Trophoblast cell (in vitro differentiated cells and primary cell): ENCODE measurements at regions not wholly inside any gene's neighbourhood (a gene's known extent, or its start where the extent isn't known, plus 50 kb on each side); places are given as distances from the start of the nearest gene placed in this dataset.
A peak's percentile ranks its signal among the peaks of the same experiment; 100 is the strongest.

ENCODE experiments used
- DNase-seq, 2 donors: peaks; one replicate each; pipeline ENCODE4 v3.0.0-alpha.2; 2016
- H2AFZ ChIP-seq: 2 replicates; pipeline ENCODE4 v1.6.1; 2013; ENCODE audit warnings: low read length, moderate library complexity, mild to moderate bottlenecking; ENCODE audit not compliant: insufficient read depth, poor library complexity
- H2AK5ac ChIP-seq: 2 replicates; pipeline ENCODE4 v1.6.1; 2013; ENCODE audit warnings: mild to moderate bottlenecking, low read length
- H2BK120ac ChIP-seq: 2 replicates; pipeline ENCODE4 v1.6.1; 2013; ENCODE audit warnings: low read length, mild to moderate bottlenecking, moderate library complexity; ENCODE audit not compliant: insufficient read depth, poor library complexity
- H2BK12ac ChIP-seq: 2 replicates; pipeline ENCODE4 v1.6.1; 2013; ENCODE audit warnings: mild to moderate bottlenecking, low read length, moderate library complexity
- H2BK5ac ChIP-seq: 2 replicates; pipeline ENCODE4 v1.6.1; 2013; ENCODE audit warnings: low read length, low read depth, moderate library complexity, mild to moderate bottlenecking; ENCODE audit not compliant: poor library complexity
- H3K14ac ChIP-seq: 2 replicates; pipeline ENCODE4 v1.6.1; 2013; ENCODE audit warnings: mild to moderate bottlenecking, low read length
- H3K18ac ChIP-seq: 2 replicates; pipeline ENCODE4 v1.6.1; 2013; ENCODE audit warnings: mild to moderate bottlenecking, low read length
- H3K23ac ChIP-seq: 2 replicates; pipeline ENCODE4 v1.6.1; 2013; ENCODE audit warnings: low read length
- H3K27ac ChIP-seq: 2 replicates; pipeline ENCODE4 v1.5.1; 2013; ENCODE audit warnings: low read depth, mild to moderate bottlenecking, inconsistent platforms, low read length, moderate library complexity
- H3K27me3 ChIP-seq: 2 replicates; pipeline ENCODE4 v1.6.1; 2013; ENCODE audit warnings: inconsistent platforms, mild to moderate bottlenecking, low read length, moderate library complexity; ENCODE audit not compliant: insufficient read depth
- H3K36me3 ChIP-seq, 2 experiments: 1 replicate in 1 of 2; 2 replicates in 1 of 2; pipeline ENCODE4 v1.6.1; 2013; ENCODE audit warnings: low read length in 2 of 2, mild to moderate bottlenecking in 2 of 2, moderate library complexity in 1 of 2; ENCODE audit not compliant: insufficient read depth in 2 of 2, control insufficient read depth in 1 of 2
- H3K4ac ChIP-seq: 2 replicates; pipeline ENCODE4 v1.6.1; 2013; ENCODE audit warnings: low read depth, mild to moderate bottlenecking, low read length, moderate library complexity
- H3K4me1 ChIP-seq, 2 experiments: 1 replicate in 1 of 2; 2 replicates in 1 of 2; pipeline ENCODE4 v1.6.1; 2013; ENCODE audit warnings: low read length in 2 of 2, mild to moderate bottlenecking in 2 of 2, moderate library complexity in 1 of 2; ENCODE audit not compliant: insufficient read depth in 2 of 2, control insufficient read depth in 1 of 2
- H3K4me2 ChIP-seq: 2 replicates; pipeline ENCODE4 v1.6.1; 2013; ENCODE audit warnings: inconsistent platforms, mild to moderate bottlenecking, low read length, moderate library complexity
- H3K4me3 ChIP-seq: 2 replicates; pipeline ENCODE4 v1.5.1; 2013; ENCODE audit warnings: mild to moderate bottlenecking, low read depth, low read length, inconsistent platforms
- H3K79me1 ChIP-seq: one replicate; pipeline ENCODE4 v1.6.1; 2013; ENCODE audit warnings: low read length
- H3K79me2 ChIP-seq: 2 replicates; pipeline ENCODE4 v1.6.1; 2013; ENCODE audit warnings: low read length, mild to moderate bottlenecking; ENCODE audit not compliant: control insufficient read depth, insufficient read depth, poor library complexity
- H3K9ac ChIP-seq: 2 replicates; pipeline ENCODE4 v1.6.1; 2013; ENCODE audit warnings: mild to moderate bottlenecking, low read length
- H3K9me3 ChIP-seq: 2 replicates; pipeline ENCODE4 v1.6.1; 2013; ENCODE audit warnings: low read depth, mild to moderate bottlenecking, control low read depth, inconsistent platforms, low read length; ENCODE audit not compliant: insufficient read depth
- H4K12ac ChIP-seq: 2 replicates; pipeline ENCODE4 v1.6.1; 2013; ENCODE audit warnings: low read depth, mild to moderate bottlenecking, low read length, moderate library complexity
- H4K8ac ChIP-seq: 2 replicates; pipeline ENCODE4 v1.6.1; 2013; ENCODE audit warnings: low read depth, mild to moderate bottlenecking, low read length, moderate library complexity
- H4K91ac ChIP-seq: one replicate; pipeline ENCODE4 v1.6.1; 2013; ENCODE audit warnings: low read depth, mild to moderate bottlenecking, low read length, moderate library complexity
- WGBS: extraction: QIAGEN DNeasy Blood & Tissue Kit; methylation state at CpG from one replicate; pipeline ENCODE4 v1.1.7; 2013; ENCODE audit warnings: missing lambda C conversion rate; ENCODE audit not compliant: insufficient read length, insufficient coverage; ENCODE audit errors: extremely low coverage; 5-methylcytosine and 5-hydroxymethylcytosine counted together

- Histone ChIP-seq H2AFZ (no peak overlapping the region), H3K4me1 (no peaks in the 10 kb centered on the region), H3K4me3 (no peak overlapping the region), H3K9me3 (peaks cover 4% of the 10 kb centered on the region), H3K23ac (no peak overlapping the region), H4K91ac (no peak overlapping the region), H3K27me3 (no peaks in the 10 kb centered on the region), H3K36me3 (peaks cover 0 to 3% of the 10 kb centered on the region in 2 experiments), H2BK5ac (no peak overlapping the region), H2BK12ac (no peak overlapping the region), H3K14ac (no peak overlapping the region), H3K79me2 (no peaks in the 10 kb centered on the region), H4K8ac (no peak overlapping the region), H3K9ac (no peak overlapping the region), H2AK5ac (no peak overlapping the region), H3K4me2 (no peak overlapping the region), H3K4ac (no peak overlapping the region), H3K79me1 (no peaks in the 10 kb centered on the region), H3K18ac (no peak overlapping the region), H4K12ac (no peak overlapping the region), H3K27ac (no peak overlapping the region), H2BK120ac (no peak overlapping the region)
- WGBS = no CpG with 5 or more reads among the region's 1 CpG
- DNase-seq = no peak
Observed at GRCh38 chr3:111368056-111368455, 173.9 kb upstream of the CD96 start.

- Histone ChIP-seq H2BK5ac (no peak overlapping the region), H4K91ac (no peak overlapping the region), H3K36me3 (peaks cover 0 to 3% of the 10 kb centered on the region in 2 experiments), H3K4me1 (no peaks in the 10 kb centered on the region), H3K4me2 (no peak overlapping the region), H3K18ac (no peak overlapping the region), H3K79me2 (no peaks in the 10 kb centered on the region), H3K23ac (no peak overlapping the region), H3K79me1 (no peaks in the 10 kb centered on the region), H3K27ac (no peak overlapping the region), H2AFZ (no peak overlapping the region), H4K12ac (no peak overlapping the region), H3K9ac (no peak overlapping the region), H3K4me3 (no peak overlapping the region), H2BK12ac (no peak overlapping the region), H3K4ac (no peak overlapping the region), H2AK5ac (no peak overlapping the region), H2BK120ac (no peak overlapping the region), H4K8ac (no peak overlapping the region), H3K14ac (no peak overlapping the region), H3K9me3 (peaks cover 4% of the 10 kb centered on the region), H3K27me3 (no peaks in the 10 kb centered on the region)
- DNase-seq = no peak
Observed at GRCh38 chr3:111369958-111370357, 172.0 kb upstream of the CD96 start.

GRCh38 chr3:111373239-111373638, 168.8 kb upstream of the CD96 start:
- Histone ChIP-seq H3K4me2 (no peak overlapping the region), H3K79me2 (no peaks in the 10 kb centered on the region), H3K4ac (no peak overlapping the region), H4K91ac (no peak overlapping the region), H2BK120ac (no peak overlapping the region), H3K36me3 (peaks cover 0 to 3% of the 10 kb centered on the region in 2 experiments), H2BK12ac (no peak overlapping the region), H3K79me1 (no peaks in the 10 kb centered on the region), H2AFZ (no peak overlapping the region), H3K4me3 (no peak overlapping the region), H2AK5ac (no peak overlapping the region), H3K4me1 (no peaks in the 10 kb centered on the region), H3K14ac (peak overlapping the region; percentile 16), H3K27me3 (no peaks in the 10 kb centered on the region), H3K9ac (no peak overlapping the region), H3K23ac (no peak overlapping the region), H4K12ac (no peak overlapping the region), H3K9me3 (peaks cover 4% of the 10 kb centered on the region), H2BK5ac (no peak overlapping the region), H3K27ac (no peak overlapping the region), H4K8ac (no peak overlapping the region), H3K18ac (no peak overlapping the region)
- DNase-seq = no peak
- no CpG with 5 or more reads among the region's 3 CpGs for whole genome bisulfite sequencing

- no peak overlapping the region for H2BK12ac ChIP-seq
- peaks cover 0 to 3% of the 10 kb centered on the region in 2 experiments for H3K36me3 ChIP-seq
- no peaks in the 10 kb centered on the region for H3K79me1 ChIP-seq
- peak in 1 of 2 donors; percentile 22 for DNase-seq
- H3K9me3 ChIP-seq = peaks cover 4% of the 10 kb centered on the region
- no peak overlapping the region for H2BK120ac ChIP-seq
- no peak overlapping the region for H3K4ac ChIP-seq
- H2AFZ ChIP-seq = no peak overlapping the region
- H2BK5ac ChIP-seq = no peak overlapping the region
- no peak overlapping the region for H3K18ac ChIP-seq
- no peak overlapping the region for H2AK5ac ChIP-seq
- H3K14ac ChIP-seq = no peak overlapping the region
- no peaks in the 10 kb centered on the region for H3K27me3 ChIP-seq
- H3K79me2 ChIP-seq = no peaks in the 10 kb centered on the region
- no peak overlapping the region for H3K9ac ChIP-seq
- no peak overlapping the region for H3K27ac ChIP-seq
- H4K8ac ChIP-seq = no peak overlapping the region
- H3K4me2 ChIP-seq = no peak overlapping the region
- no peak overlapping the region for H4K12ac ChIP-seq
- H4K91ac ChIP-seq = no peak overlapping the region
- H3K4me3 ChIP-seq = no peak overlapping the region
- no peaks in the 10 kb centered on the region for H3K4me1 ChIP-seq
- no peak overlapping the region for H3K23ac ChIP-seq
Observed at GRCh38 chr3:111373861-111374260, 168.1 kb upstream of the CD96 start.
